Astrocyte (in vitro differentiated cells and primary cell): ENCODE measurements at regions not wholly inside any gene's neighbourhood (a gene's known extent, or its start where the extent isn't known, plus 50 kb on each side); places are given as distances from the start of the nearest gene placed in this dataset.

Source experiments
- DNase-seq: peaks from one replicate; pipeline ENCODE4 v3.0.0-alpha.2; 2010; ENCODE audit warnings: low read depth
- FAIRE-seq: peaks from 2 replicates; lab custom pipeline; 2011; peaks lifted over from hg19 to GRCh38; lab: Jason Lieb, UNC
- H2AFZ ChIP-seq: 2 replicates; pipeline ENCODE4 v1.6.0; 2012; ENCODE audit warnings: low read depth, low read length, inconsistent platforms
- H3K27ac ChIP-seq: 2 replicates; pipeline ENCODE4 v1.5.1; 2011; ENCODE audit warnings: low read depth, low read length, inconsistent platforms
- H3K27me3 ChIP-seq: 2 replicates; pipeline ENCODE4 v1.6.0; 2011; ENCODE audit warnings: low read length, inconsistent platforms; ENCODE audit not compliant: insufficient read depth
- H3K36me3 ChIP-seq: 2 replicates; pipeline ENCODE4 v1.5.1; 2011; ENCODE audit warnings: low read length, inconsistent platforms; ENCODE audit not compliant: insufficient read depth
- H3K4me1 ChIP-seq: 2 replicates; pipeline ENCODE4 v1.5.1; 2011; ENCODE audit warnings: low read length, inconsistent platforms; ENCODE audit not compliant: insufficient read depth
- H3K4me2 ChIP-seq: 2 replicates; pipeline ENCODE4 v1.6.0; 2012; ENCODE audit warnings: low read length, inconsistent platforms
- H3K4me3 ChIP-seq: 2 replicates; pipeline ENCODE4 v1.5.1; 2011; ENCODE audit warnings: low read depth, mild to moderate bottlenecking, low read length, inconsistent platforms; ENCODE audit not compliant: insufficient read depth
- H3K79me2 ChIP-seq: 2 replicates; pipeline ENCODE4 v1.6.0; 2012; ENCODE audit warnings: mild to moderate bottlenecking, low read length, inconsistent platforms; ENCODE audit not compliant: insufficient read depth
- H3K9ac ChIP-seq: 2 replicates; pipeline ENCODE4 v1.6.0; 2012; ENCODE audit warnings: mild to moderate bottlenecking, low read length, inconsistent platforms
- H3K9me3 ChIP-seq: 2 replicates; pipeline ENCODE4 v1.5.1; 2012; ENCODE audit warnings: low read depth, mild to moderate bottlenecking, low read length, inconsistent platforms; ENCODE audit not compliant: insufficient read depth
- H4K20me1 ChIP-seq: 2 replicates; pipeline ENCODE4 v1.6.0; 2012; ENCODE audit warnings: low read length, inconsistent platforms; ENCODE audit not compliant: insufficient read depth
- H3K27ac Mint-ChIP-seq: one replicate; pipeline ENCODE4 v1.8.0; 2021; ENCODE audit warnings: mild to moderate bottlenecking, mixed read lengths; ENCODE audit not compliant: unreplicated experiment
- H3K27me3 Mint-ChIP-seq: one replicate; pipeline ENCODE4 v1.8.0; 2021; ENCODE audit warnings: low read depth, mixed read lengths; ENCODE audit not compliant: unreplicated experiment
- H3K36me3 Mint-ChIP-seq: one replicate; pipeline ENCODE4 v1.8.0; 2021; ENCODE audit warnings: low read depth, mixed read lengths; ENCODE audit not compliant: unreplicated experiment
- H3K4me1 Mint-ChIP-seq: one replicate; pipeline ENCODE4 v1.8.0; 2021; ENCODE audit warnings: low read depth, mixed read lengths; ENCODE audit not compliant: unreplicated experiment
- H3K4me3 Mint-ChIP-seq: one replicate; pipeline ENCODE4 v1.8.0; 2021; ENCODE audit warnings: mild to moderate bottlenecking, moderate library complexity, mixed read lengths; ENCODE audit not compliant: unreplicated experiment
- H3K9me3 Mint-ChIP-seq: one replicate; pipeline ENCODE4 v1.8.0; 2021; ENCODE audit warnings: mild to moderate bottlenecking, mixed read lengths; ENCODE audit not compliant: unreplicated experiment
- EZH2 ChIP-seq: IDR thresholded peaks from 2 replicates; pipeline ENCODE4 v1.6.1; 2012; ENCODE audit warnings: mild to moderate bottlenecking, low read length, inconsistent platforms; ENCODE audit not compliant: insufficient read depth
- TF ChIP-seq, protein P1 (sequence below): IDR thresholded peaks from 2 replicates; pipeline ENCODE4 v1.5.1; 2011; ENCODE audit warnings: low read depth, mild to moderate bottlenecking, inconsistent platforms, low read length, moderate library complexity; ENCODE audit not compliant: insufficient read depth

- FAIRE-seq, result no peak
- no peak for DNase-seq
Observed at GRCh38 chr7:45324683-45325237, 167.2 kb downstream of the RAMP3 start.

DNA sequence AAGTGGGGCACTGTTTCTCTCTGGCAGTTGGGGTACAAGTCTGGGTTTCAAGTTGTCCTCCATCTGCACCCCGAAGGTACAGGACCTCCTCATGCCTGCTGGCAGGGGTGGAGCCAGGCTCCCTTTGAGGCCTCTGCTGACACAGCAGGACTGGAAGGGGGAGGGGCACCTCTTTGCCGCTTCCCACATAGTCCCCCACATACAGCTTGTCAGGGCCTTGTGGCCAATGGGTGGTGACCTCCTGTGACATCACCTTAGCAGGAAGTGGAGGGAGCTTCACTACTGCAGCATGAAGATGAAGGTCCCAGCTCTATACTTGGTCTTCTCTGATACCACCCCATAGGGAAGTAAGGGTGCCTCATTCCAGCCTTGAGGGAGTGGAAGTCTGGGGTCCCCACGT lies 167.8 kb downstream of the RAMP3 start:
- H3K4me1 ChIP-seq, result no peaks in the 10 kb centered on the region
- no peak overlapping the region for H3K4me2 ChIP-seq
- no peaks in the 10 kb centered on the region for H4K20me1 ChIP-seq
- H3K27me3 Mint-ChIP-seq, result peaks cover 3% of the 10 kb centered on the region
- no peak overlapping the region for H2AFZ ChIP-seq
- H3K36me3 ChIP-seq, result no peaks in the 10 kb centered on the region
- H3K4me3 Mint-ChIP-seq, result no peak overlapping the region
- H3K79me2 ChIP-seq, result no peaks in the 10 kb centered on the region
- H3K9me3 ChIP-seq, result no peaks in the 10 kb centered on the region
- H3K9ac ChIP-seq, result no peak overlapping the region
- H3K4me1 Mint-ChIP-seq, result no peaks in the 10 kb centered on the region
- H3K27me3 ChIP-seq, result no peaks in the 10 kb centered on the region
- no peaks in the 10 kb centered on the region for H3K36me3 Mint-ChIP-seq
- peaks cover 4% of the 10 kb centered on the region for H3K9me3 Mint-ChIP-seq
- H3K4me3 ChIP-seq, result no peak overlapping the region
- FAIRE-seq, result no peak
- no peak overlapping the region for H3K27ac ChIP-seq
- TF ChIP-seq, protein P1, sequence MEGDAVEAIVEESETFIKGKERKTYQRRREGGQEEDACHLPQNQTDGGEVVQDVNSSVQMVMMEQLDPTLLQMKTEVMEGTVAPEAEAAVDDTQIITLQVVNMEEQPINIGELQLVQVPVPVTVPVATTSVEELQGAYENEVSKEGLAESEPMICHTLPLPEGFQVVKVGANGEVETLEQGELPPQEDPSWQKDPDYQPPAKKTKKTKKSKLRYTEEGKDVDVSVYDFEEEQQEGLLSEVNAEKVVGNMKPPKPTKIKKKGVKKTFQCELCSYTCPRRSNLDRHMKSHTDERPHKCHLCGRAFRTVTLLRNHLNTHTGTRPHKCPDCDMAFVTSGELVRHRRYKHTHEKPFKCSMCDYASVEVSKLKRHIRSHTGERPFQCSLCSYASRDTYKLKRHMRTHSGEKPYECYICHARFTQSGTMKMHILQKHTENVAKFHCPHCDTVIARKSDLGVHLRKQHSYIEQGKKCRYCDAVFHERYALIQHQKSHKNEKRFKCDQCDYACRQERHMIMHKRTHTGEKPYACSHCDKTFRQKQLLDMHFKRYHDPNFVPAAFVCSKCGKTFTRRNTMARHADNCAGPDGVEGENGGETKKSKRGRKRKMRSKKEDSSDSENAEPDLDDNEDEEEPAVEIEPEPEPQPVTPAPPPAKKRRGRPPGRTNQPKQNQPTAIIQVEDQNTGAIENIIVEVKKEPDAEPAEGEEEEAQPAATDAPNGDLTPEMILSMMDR, result no peak
- TF ChIP-seq EZH2, result no peak
- no peak for DNase-seq
- H3K27ac Mint-ChIP-seq, result no peak overlapping the region

More at GRCh38 chr7:45324683-45325237, 167.2 kb downstream of the RAMP3 start:
- Mint-ChIP-seq H3K4me1 (no peaks in the 10 kb centered on the region), H3K4me3 (no peak overlapping the region), H3K27ac (no peak overlapping the region), H3K27me3 (peaks cover 3% of the 10 kb centered on the region), H3K9me3 (peaks cover 6% of the 10 kb centered on the region), H3K36me3 (no peaks in the 10 kb centered on the region)
- TF ChIP-seq EZH2, result no peak
- TF ChIP-seq, protein P1, result no peak
- Histone ChIP-seq H3K27ac (no peak overlapping the region), H3K9ac (no peak overlapping the region), H3K4me3 (no peak overlapping the region), H3K36me3 (no peaks in the 10 kb centered on the region), H3K79me2 (no peaks in the 10 kb centered on the region), H3K4me2 (no peak overlapping the region), H3K9me3 (no peaks in the 10 kb centered on the region), H3K4me1 (no peaks in the 10 kb centered on the region), H3K27me3 (no peaks in the 10 kb centered on the region), H4K20me1 (no peaks in the 10 kb centered on the region), H2AFZ (no peak overlapping the region)

DNA sequence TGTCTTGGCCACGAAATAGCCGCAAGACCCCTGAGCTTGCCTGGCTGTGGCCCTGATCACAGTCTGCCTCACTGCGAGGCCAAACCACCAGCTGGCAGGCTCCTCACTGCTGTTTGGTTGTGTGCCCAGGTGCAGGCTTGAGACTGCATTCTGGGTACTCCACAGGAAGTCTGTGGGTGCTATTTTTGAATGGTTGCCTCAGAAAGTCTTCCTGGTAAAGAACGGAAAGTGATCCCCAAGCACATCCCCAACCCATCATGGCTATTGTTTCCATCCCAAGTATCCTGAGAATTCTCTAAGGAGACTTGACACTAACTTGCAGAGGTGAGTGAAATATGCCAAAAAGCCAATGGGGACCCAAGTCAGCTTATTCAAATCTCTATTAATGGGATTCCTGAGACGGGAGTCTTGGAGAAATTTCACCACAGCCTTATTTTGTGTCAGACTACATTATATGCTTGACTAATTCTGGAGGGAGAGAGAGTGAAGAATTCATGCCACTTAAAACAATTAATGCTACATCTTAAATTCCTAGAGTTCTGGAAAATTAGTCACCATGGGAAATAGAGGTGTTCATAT lies 170.9 kb downstream of the RAMP3 start:
- Histone ChIP-seq H3K27me3 (no peaks in the 10 kb centered on the region), H3K36me3 (no peaks in the 10 kb centered on the region), H3K4me3 (no peak overlapping the region), H4K20me1 (no peaks in the 10 kb centered on the region), H3K79me2 (no peaks in the 10 kb centered on the region), H3K9ac (no peak overlapping the region), H3K4me2 (no peak overlapping the region), H3K4me1 (no peaks in the 10 kb centered on the region), H2AFZ (no peak overlapping the region), H3K9me3 (no peaks in the 10 kb centered on the region), H3K27ac (no peak overlapping the region)
- DNase-seq, result peak; percentile 70
- Mint-ChIP-seq H3K4me3 (no peak overlapping the region), H3K4me1 (no peaks in the 10 kb centered on the region), H3K36me3 (no peaks in the 10 kb centered on the region), H3K9me3 (peaks cover 8% of the 10 kb centered on the region), H3K27me3 (peaks cover 8% of the 10 kb centered on the region), H3K27ac (no peak overlapping the region)
- TF ChIP-seq, protein P1, result no peak
- no peak for TF ChIP-seq EZH2
- FAIRE-seq, result no peak
